ENCODE measurements at regions not wholly inside any gene's neighbourhood (a gene's known extent, or its start where the extent isn't known, plus 50 kb on each side); places are given as distances from the start of the nearest gene placed in this dataset.
"Not testable (repeated sequence)": the region's sequence is repeated elsewhere in the genome, so short reads cannot be mapped to it uniquely, and the experiment has no call there.

DNA sequence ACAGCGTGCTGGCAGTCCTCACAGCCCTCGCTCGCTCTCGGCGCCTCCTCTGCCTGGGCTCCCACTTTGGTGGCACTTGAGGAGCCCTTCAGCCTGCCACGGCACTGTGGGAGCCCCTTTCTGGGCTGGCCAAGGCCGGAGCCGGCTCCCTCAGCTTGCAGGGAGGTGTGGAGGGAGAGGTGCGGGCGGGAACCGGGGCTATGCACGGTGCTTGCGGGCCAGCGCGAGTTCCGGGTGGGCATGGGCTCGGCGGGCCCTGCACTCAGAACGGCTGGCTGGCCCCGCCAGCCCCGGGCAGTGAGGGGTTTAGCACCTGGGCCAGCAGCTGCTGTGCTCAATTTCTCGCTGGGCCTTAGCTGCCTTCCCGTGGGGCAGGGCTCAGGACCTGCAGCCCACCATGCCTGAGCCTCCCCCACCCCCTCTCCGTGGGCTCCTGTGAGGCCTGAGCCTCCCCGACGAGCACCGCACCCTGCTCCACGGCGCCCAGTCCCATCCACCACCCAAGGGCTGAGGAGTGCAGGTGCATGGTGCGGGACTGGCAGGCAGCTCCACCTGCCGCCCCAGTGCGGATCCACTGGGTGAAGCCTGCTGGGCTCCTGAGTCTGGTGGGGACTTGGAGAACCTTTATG, 106.5 kb upstream of the IQSEC1 start:
- TF ChIP-seq, protein P1, sequence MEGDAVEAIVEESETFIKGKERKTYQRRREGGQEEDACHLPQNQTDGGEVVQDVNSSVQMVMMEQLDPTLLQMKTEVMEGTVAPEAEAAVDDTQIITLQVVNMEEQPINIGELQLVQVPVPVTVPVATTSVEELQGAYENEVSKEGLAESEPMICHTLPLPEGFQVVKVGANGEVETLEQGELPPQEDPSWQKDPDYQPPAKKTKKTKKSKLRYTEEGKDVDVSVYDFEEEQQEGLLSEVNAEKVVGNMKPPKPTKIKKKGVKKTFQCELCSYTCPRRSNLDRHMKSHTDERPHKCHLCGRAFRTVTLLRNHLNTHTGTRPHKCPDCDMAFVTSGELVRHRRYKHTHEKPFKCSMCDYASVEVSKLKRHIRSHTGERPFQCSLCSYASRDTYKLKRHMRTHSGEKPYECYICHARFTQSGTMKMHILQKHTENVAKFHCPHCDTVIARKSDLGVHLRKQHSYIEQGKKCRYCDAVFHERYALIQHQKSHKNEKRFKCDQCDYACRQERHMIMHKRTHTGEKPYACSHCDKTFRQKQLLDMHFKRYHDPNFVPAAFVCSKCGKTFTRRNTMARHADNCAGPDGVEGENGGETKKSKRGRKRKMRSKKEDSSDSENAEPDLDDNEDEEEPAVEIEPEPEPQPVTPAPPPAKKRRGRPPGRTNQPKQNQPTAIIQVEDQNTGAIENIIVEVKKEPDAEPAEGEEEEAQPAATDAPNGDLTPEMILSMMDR (IDR thresholded peaks at IDR 0.05), result not testable (repeated sequence)
- TF ChIP-seq POLR2A (IDR thresholded peaks at IDR 0.05), result not testable (repeated sequence)

All from testis (tissue), 2 donors.